ENCODE measurements at regions not wholly inside any gene's neighbourhood (a gene's known extent, or its start where the extent isn't known, plus 50 kb on each side); places are given as distances from the start of the nearest gene placed in this dataset.

- no peak for ATAC-seq
- TF ChIP-seq ZC3H10 (CRISPR knock-in tag; IDR thresholded peaks at IDR 0.05) (no peak), TSHZ2 (CRISPR knock-in tag; IDR thresholded peaks at IDR 0.05) (no peak), PATZ1 (CRISPR knock-in tag; IDR thresholded peaks at IDR 0.05; ENCODE audit: borderline replicate concordance) (no peak), ESRRG (CRISPR knock-in tag; IDR thresholded peaks at IDR 0.05) (no peak), CREB5 (CRISPR knock-in tag; IDR thresholded peaks at IDR 0.05; ENCODE audit: low read depth) (no peak), RARB (CRISPR knock-in tag; IDR thresholded peaks at IDR 0.05) (no peak), OSR1 (CRISPR knock-in tag; IDR thresholded peaks at IDR 0.05) (no peak), BACH2 (CRISPR knock-in tag; IDR thresholded peaks at IDR 0.05; ENCODE audit: borderline replicate concordance) (no peak), ZNF8 (CRISPR knock-in tag; IDR thresholded peaks at IDR 0.05) (no peak), CSDC2 (CRISPR knock-in tag; IDR thresholded peaks at IDR 0.05) (no peak), ISL1 (CRISPR knock-in tag; IDR thresholded peaks at IDR 0.05) (no peak), PPARA (CRISPR knock-in tag; IDR thresholded peaks at IDR 0.05; ENCODE audit: borderline replicate concordance) (no peak), ZNF70 (CRISPR knock-in tag; IDR thresholded peaks at IDR 0.05) (no peak), TOX (CRISPR knock-in tag; IDR thresholded peaks at IDR 0.05; ENCODE audit: borderline replicate concordance) (no peak), ZFP3 (CRISPR knock-in tag; IDR thresholded peaks at IDR 0.05) (no peak)
- TF ChIP-seq, protein P1, sequence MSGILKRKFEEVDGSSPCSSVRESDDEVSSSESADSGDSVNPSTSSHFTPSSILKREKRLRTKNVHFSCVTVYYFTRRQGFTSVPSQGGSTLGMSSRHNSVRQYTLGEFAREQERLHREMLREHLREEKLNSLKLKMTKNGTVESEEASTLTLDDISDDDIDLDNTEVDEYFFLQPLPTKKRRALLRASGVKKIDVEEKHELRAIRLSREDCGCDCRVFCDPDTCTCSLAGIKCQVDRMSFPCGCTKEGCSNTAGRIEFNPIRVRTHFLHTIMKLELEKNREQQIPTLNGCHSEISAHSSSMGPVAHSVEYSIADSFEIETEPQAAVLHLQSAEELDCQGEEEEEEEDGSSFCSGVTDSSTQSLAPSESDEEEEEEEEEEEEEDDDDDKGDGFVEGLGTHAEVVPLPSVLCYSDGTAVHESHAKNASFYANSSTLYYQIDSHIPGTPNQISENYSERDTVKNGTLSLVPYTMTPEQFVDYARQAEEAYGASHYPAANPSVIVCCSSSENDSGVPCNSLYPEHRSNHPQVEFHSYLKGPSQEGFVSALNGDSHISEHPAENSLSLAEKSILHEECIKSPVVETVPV (CRISPR knock-in tag; IDR thresholded peaks at IDR 0.05) = no peak
These were observed 207.7 kb upstream of the ADCY1 start for GRCh38 chr7:45366475-45366874.

DNA sequence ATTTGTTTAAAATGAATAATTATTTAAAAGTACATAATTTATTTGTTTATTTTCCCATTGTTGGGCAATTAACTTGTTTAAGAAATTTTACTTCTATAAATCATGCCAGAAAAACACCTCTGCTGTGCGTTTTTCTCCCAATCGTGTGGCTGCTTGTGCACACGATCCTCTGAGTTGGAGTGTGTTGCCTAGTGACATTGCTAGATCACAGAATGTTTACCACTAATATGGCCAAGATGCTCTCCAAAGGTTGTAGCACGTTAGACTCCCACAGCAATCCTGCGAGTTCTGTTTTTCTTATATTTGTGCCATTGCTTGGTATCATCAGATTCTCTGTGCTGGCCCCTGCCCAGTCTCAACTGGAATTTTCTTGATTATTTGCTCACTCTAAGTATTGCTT is 207.1 kb upstream of the ADCY1 start:
- no peak for ATAC-seq
- TF ChIP-seq CSDC2 (CRISPR knock-in tag; IDR thresholded peaks at IDR 0.05) = no peak
- TF ChIP-seq TSHZ2 (CRISPR knock-in tag; IDR thresholded peaks at IDR 0.05) = no peak
- TF ChIP-seq CREB5 (CRISPR knock-in tag; IDR thresholded peaks at IDR 0.05; ENCODE audit: low read depth) = no peak
- TF ChIP-seq, protein P2, sequence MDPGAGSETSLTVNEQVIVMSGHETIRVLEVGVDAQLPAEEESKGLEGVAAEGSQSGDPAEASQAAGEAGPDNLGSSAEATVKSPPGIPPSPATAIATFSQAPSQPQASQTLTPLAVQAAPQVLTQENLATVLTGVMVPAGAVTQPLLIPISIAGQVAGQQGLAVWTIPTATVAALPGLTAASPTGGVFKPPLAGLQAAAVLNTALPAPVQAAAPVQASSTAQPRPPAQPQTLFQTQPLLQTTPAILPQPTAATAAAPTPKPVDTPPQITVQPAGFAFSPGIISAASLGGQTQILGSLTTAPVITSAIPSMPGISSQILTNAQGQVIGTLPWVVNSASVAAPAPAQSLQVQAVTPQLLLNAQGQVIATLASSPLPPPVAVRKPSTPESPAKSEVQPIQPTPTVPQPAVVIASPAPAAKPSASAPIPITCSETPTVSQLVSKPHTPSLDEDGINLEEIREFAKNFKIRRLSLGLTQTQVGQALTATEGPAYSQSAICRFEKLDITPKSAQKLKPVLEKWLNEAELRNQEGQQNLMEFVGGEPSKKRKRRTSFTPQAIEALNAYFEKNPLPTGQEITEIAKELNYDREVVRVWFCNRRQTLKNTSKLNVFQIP (CRISPR knock-in tag; IDR thresholded peaks at IDR 0.05; ENCODE audit: borderline replicate concordance, low read depth) = no peak
- no peak for TF ChIP-seq ZC3H10 (CRISPR knock-in tag; IDR thresholded peaks at IDR 0.05)
- TF ChIP-seq GLIS3 (CRISPR knock-in tag; IDR thresholded peaks at IDR 0.05) = no peak
- TF ChIP-seq PPARA (CRISPR knock-in tag; IDR thresholded peaks at IDR 0.05; ENCODE audit: borderline replicate concordance) = no peak
- TF ChIP-seq ZNF8 (CRISPR knock-in tag; IDR thresholded peaks at IDR 0.05) = no peak
- TF ChIP-seq ZNF70 (CRISPR knock-in tag; IDR thresholded peaks at IDR 0.05) = no peak
- TF ChIP-seq SNAI2 (CRISPR knock-in tag; IDR thresholded peaks at IDR 0.05) = no peak
- TF ChIP-seq PATZ1 (CRISPR knock-in tag; IDR thresholded peaks at IDR 0.05; ENCODE audit: borderline replicate concordance) = no peak
- no peak for TF ChIP-seq ISL1 (CRISPR knock-in tag; IDR thresholded peaks at IDR 0.05)
- TF ChIP-seq, protein P1 (CRISPR knock-in tag; IDR thresholded peaks at IDR 0.05) = no peak
- no peak for TF ChIP-seq ESRRG (CRISPR knock-in tag; IDR thresholded peaks at IDR 0.05)
- no peak for TF ChIP-seq ZNF565 (CRISPR knock-in tag; conservative IDR thresholded peaks at IDR 0.05; ENCODE audit: low read depth)
- no peak for TF ChIP-seq ARNTL (CRISPR knock-in tag; IDR thresholded peaks at IDR 0.05; ENCODE audit: borderline replicate concordance, low read depth)
- TF ChIP-seq RARB (CRISPR knock-in tag; IDR thresholded peaks at IDR 0.05) = no peak
- no peak for TF ChIP-seq TOX (CRISPR knock-in tag; IDR thresholded peaks at IDR 0.05; ENCODE audit: borderline replicate concordance)
- no peak for TF ChIP-seq OSR1 (CRISPR knock-in tag; IDR thresholded peaks at IDR 0.05)

Data from SK-N-SH treated with all-trans-retinoic acid at 6 μM for 48 hours (cell line).